Lower leg skin (tissue), 3 donors: ENCODE measurements at regions not wholly inside any gene's neighbourhood (a gene's known extent, or its start where the extent isn't known, plus 50 kb on each side); places are given as distances from the start of the nearest gene placed in this dataset.

Experiments used
- POLR2A ChIP-seq, 2 donors: fragments of 450-650 bp; IDR thresholded peaks; one replicate each; pipeline ENCODE4 v1.6.1; 2016 to 2017; ENCODE audit warnings: antibody characterized with exemption in 2 of 2, mild to moderate bottlenecking in 1 of 2, moderate library complexity in 1 of 2
- TF ChIP-seq, protein P1 (sequence below), 3 donors: fragments of 450-650 bp; IDR thresholded peaks; one replicate each; pipeline ENCODE4 v1.5.1; 2016; ENCODE audit warnings: antibody characterized with exemption in 3 of 3, mild to moderate bottlenecking in 3 of 3, moderate library complexity in 2 of 3

DNA sequence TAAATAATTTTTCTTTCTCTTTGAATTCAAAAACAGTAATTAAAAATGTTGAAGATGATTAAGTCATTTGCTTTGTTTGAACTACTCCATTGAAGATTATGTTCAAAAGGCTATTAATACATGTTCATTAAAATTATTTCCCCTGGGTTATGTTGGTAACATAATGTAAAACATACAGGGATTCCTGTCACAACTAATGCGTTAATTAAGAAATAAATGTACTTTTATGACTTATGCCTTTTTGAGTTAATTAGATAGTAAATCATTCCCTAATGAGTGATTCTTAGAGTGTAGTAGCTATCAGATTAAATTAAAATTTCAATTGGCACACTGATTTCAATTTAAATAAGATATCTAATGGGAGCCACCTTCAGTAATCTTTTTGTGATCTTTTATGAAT is 549.1 kb downstream of the ANKRD50 start:
- TF ChIP-seq, protein P1, sequence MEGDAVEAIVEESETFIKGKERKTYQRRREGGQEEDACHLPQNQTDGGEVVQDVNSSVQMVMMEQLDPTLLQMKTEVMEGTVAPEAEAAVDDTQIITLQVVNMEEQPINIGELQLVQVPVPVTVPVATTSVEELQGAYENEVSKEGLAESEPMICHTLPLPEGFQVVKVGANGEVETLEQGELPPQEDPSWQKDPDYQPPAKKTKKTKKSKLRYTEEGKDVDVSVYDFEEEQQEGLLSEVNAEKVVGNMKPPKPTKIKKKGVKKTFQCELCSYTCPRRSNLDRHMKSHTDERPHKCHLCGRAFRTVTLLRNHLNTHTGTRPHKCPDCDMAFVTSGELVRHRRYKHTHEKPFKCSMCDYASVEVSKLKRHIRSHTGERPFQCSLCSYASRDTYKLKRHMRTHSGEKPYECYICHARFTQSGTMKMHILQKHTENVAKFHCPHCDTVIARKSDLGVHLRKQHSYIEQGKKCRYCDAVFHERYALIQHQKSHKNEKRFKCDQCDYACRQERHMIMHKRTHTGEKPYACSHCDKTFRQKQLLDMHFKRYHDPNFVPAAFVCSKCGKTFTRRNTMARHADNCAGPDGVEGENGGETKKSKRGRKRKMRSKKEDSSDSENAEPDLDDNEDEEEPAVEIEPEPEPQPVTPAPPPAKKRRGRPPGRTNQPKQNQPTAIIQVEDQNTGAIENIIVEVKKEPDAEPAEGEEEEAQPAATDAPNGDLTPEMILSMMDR (IDR thresholded peaks at IDR 0.05) = no peak
- TF ChIP-seq POLR2A (IDR thresholded peaks at IDR 0.05) = no peak
